Activated naive CD8-positive, alpha-beta T cell treated with anti-CD3 and anti-CD28 coated beads, Interleukin-2, amount 50 U/mL, for 16 hours (primary cell): ENCODE measurements at regions not wholly inside any gene's neighbourhood (a gene's known extent, or its start where the extent isn't known, plus 50 kb on each side); places are given as distances from the start of the nearest gene placed in this dataset.
"Not testable (repeated sequence)": the region's sequence is repeated elsewhere in the genome, so short reads cannot be mapped to it uniquely, and the experiment has no call there.

Source experiments
- DNase-seq: peaks from one replicate; pipeline ENCODE4 v3.0.0-alpha.2; 2020; ENCODE audit warnings: low read depth, low spot score

- DNase-seq, result no peak
Measured at GRCh38 chr3:75126556-75126955, 512.1 kb upstream of the CNTN3 start.

GRCh38 chr3:75129101-75129500, 514.6 kb upstream of the CNTN3 start:
- no peak for DNase-seq

- DNase-seq, result no peak
Measured at GRCh38 chr3:75136100-75136897, 521.8 kb upstream of the CNTN3 start.

GRCh38 chr3:75138345-75138744, 523.9 kb upstream of the CNTN3 start:
- no peak for DNase-seq

- no peak for DNase-seq
Measured at GRCh38 chr3:75140904-75141615, 523.1 kb upstream of the FRG2C start.

- no peak for DNase-seq
Measured at GRCh38 chr3:75144406-75144805, 519.7 kb upstream of the FRG2C start.

GRCh38 chr3:75171630-75172230, 492.4 kb upstream of the FRG2C start:
- no peak for DNase-seq

GRCh38 chr3:75176937-75177336, 487.2 kb upstream of the FRG2C start:
- DNase-seq, result no peak

- DNase-seq, result no peak
Measured at GRCh38 chr3:75180235-75180944, 483.7 kb upstream of the FRG2C start.

GRCh38 chr3:75180945-75181298, 483.2 kb upstream of the FRG2C start:
- DNase-seq, result no peak

GRCh38 chr3:75188962-75189361, 475.2 kb upstream of the FRG2C start:
- no peak for DNase-seq

GRCh38 chr3:75192146-75192616, 471.9 kb upstream of the FRG2C start:
- DNase-seq, result no peak

- DNase-seq, result no peak
Measured at GRCh38 chr3:75193797-75194196, 470.3 kb upstream of the FRG2C start.

GRCh38 chr3:75214332-75214731, 449.8 kb upstream of the FRG2C start:
- not testable (repeated sequence) for DNase-seq

- DNase-seq, result no peak
Measured at GRCh38 chr3:75218577-75218976, 445.6 kb upstream of the FRG2C start.

GRCh38 chr3:75220932-75221331, 443.2 kb upstream of the FRG2C start:
- no peak for DNase-seq

GRCh38 chr3:75224412-75224811, 439.7 kb upstream of the FRG2C start:
- DNase-seq, result no peak

- DNase-seq, result no peak
Measured at GRCh38 chr3:75232216-75232615, 431.9 kb upstream of the FRG2C start.

GRCh38 chr3:75235631-75236030, 428.5 kb upstream of the FRG2C start:
- DNase-seq, result no peak

- DNase-seq, result no peak
Measured at GRCh38 chr3:75237053-75237452, 427.1 kb upstream of the FRG2C start.

GRCh38 chr3:75237477-75237876, 426.7 kb upstream of the FRG2C start:
- DNase-seq, result no peak
